HG02763 (cell line): ENCODE measurements at regions not wholly inside any gene's neighbourhood (a gene's known extent, or its start where the extent isn't known, plus 50 kb on each side); places are given as distances from the start of the nearest gene placed in this dataset.
"Not testable (repeated sequence)": the region's sequence is repeated elsewhere in the genome, so short reads cannot be mapped to it uniquely, and the experiment has no call there.

Source experiments
- ATAC-seq: cut with Tn5 transposase; IDR thresholded peaks from one replicate; pipeline ENCODE4 v1.9.1; 2021; ENCODE audit warnings: mild to moderate bottlenecking, moderate library complexity; ENCODE audit not compliant: unreplicated experiment

GRCh38 chr4:20196476-20196875, 55.2 kb upstream of the SLIT2 start:
- ATAC-seq = no peak

GRCh38 chr4:20195071-20195885, 56.4 kb upstream of the SLIT2 start:
- no peak for ATAC-seq

GRCh38 chr4:20194123-20195013, 57.3 kb upstream of the SLIT2 start:
- ATAC-seq = no peak

DNA sequence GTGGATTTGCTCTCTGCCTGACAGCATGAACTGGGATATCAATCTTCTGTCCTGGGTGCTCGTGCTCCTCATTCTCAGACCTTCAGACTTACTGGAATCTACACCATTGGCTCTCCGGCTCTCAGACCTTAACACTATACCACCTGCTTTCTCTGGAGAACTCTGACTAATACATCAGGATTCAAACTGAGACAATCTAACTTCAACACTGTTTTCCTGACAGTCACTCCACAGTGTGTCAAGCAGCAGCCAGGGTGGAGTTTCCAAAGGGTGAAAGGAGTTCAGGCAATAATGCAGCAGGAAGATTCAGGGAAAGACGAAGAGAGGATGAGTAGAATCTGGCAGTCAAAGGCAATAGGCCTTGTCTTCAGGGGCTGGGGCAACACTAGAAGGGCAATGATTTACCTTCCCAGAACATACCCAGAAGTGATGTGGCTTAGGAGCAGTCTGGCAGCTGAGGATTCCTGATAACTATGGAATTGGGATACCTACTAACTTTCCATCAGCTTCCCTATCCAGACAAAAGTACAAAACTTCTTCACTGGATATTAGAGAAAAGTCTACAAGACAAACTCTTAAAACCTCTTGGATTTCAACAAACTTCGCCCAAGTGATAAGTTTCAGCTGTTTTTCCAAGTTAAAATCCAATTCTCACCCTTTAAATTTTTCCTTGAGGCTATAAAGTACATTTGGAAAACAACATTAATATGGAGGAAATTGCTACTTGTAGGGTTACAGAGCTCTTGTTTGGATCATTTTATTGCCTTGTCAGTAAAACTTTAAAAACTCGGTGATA, 58.4 kb upstream of the SLIT2 start:
- no peak for ATAC-seq

DNA sequence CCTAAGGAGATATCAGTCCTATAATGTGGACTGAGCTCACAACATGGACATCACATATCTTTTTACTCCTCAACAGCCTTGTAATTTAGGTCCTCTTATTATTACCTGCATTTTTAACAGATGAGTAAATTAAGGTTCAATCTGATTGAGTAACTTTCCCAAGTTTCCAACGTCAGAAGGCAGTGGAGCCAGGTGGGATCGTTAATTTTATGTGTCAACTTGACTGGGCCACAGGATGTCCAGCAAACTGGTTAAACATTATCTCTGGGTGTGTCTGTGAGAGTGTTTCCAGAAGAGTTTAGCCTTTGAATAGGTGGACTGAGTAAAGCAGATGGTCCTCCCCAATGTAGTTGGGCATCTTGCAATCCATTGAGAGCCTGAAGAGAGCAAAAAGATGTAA, 59.0 kb upstream of the SLIT2 start:
- ATAC-seq = no peak

DNA sequence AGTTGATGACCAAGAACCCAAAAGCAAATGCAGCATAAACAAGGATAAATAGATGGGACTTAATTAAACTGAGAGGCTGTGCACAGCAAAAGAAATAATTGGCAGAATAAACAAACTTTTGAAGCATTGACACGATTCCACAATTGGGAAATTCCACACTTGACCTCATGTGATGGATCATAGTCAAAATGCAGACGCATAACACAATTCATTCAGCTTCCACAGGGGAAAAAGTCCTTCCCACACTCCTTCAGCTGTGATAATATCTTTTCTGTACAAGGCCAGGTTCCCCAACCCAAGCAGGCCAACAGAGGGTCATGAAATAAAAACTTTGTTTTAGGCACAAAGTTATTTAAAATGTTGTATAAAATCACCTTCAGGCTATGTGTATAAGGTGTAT, 66.6 kb upstream of the SLIT2 start:
- ATAC-seq = no peak

DNA sequence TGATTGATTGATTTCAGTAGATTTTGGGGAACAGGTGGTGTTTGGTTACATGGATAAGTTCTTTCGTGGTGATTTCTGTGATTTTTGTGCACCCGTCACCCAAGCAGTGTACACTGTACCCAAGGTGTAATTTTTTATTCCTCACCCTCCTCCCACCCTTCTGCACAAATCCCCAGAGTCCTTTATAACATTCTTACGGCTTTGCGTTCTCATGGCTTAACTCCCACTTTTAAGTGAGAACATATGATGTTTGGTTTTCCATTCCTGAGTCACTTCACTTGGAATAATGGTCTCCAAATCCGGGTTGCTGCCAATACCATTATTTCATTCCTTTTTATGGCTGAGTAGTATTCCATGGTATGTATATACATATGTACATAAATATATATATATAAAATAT, 68.6 kb upstream of the SLIT2 start:
- not testable (repeated sequence) for ATAC-seq

DNA sequence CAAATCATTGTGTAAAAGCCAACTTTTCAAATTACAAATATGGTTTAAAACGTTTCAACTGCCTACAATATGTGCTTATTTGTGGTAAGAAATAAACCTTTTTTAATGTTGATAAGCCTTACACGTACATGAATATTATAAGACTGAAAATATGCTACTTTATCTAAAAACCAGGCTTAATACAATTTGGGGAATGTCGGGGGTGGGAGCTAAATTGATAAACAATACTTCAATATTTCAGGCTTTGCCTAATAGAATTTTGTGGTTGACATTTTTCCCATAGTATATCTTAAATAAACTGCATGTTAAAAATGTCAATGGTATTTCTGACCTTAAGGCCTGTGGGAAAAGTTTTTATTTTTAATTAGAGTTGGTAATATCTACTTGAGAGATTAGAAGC, 69.8 kb upstream of the SLIT2 start:
- no peak for ATAC-seq

DNA sequence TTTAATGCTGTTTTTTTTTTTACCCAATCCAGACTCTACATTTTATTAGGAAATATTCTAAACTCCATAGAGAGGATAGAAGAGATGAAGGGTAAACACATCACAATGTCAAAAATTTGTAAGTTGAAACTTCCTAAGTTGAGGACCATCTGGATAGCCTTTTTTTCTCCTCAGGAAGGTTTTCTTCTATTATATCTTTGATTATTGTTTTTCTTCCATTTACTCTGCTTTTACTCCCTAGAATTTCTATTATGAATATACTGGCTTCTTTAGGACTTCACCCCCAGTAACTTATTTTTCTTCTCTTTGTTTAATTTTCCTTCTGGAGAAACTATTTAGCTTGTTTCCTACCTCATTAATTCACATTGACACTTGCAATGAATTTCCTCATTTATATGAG, 71.2 kb upstream of the SLIT2 start:
- ATAC-seq = no peak

DNA sequence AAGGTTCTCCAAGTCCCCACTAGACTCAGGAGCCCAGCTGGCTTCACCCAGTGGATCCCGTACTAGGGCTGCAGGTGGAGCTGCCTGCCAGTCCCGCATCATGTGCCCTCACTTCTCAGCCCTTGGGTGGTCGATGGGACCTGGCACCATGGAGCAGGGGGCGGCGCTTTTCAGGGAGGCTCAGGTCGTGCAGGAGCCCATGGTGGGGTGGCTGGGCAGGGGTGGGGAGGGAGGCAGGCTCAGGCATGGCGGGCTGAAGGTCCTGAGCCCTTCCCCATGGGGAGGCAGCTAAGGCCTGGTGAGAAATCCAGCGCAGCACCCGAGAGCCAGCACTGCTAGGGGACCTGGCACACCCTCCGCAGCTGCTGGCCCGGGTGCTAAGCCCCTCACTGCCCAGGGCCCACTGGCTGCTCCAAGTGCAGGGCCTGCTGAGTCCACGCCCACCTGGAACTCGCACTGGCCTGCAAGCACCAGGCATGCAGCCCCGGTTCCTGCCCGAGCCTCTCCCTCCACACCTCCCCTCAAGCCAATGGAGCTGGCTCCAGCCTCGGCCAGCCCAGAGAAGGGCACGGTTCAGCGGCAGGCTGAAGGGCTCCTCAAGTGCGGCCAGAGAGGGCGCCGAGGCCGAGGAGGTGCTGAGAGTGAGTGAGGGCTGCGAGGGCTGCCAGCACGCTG, 72.7 kb upstream of the SLIT2 start:
- ATAC-seq = no peak

GRCh38 chr4:20176881-20177280, 74.8 kb upstream of the SLIT2 start:
- ATAC-seq = no peak

GRCh38 chr4:20172070-20172760, 79.5 kb upstream of the SLIT2 start:
- no peak for ATAC-seq

GRCh38 chr4:20166544-20166943, 85.2 kb upstream of the SLIT2 start:
- ATAC-seq = no peak

DNA sequence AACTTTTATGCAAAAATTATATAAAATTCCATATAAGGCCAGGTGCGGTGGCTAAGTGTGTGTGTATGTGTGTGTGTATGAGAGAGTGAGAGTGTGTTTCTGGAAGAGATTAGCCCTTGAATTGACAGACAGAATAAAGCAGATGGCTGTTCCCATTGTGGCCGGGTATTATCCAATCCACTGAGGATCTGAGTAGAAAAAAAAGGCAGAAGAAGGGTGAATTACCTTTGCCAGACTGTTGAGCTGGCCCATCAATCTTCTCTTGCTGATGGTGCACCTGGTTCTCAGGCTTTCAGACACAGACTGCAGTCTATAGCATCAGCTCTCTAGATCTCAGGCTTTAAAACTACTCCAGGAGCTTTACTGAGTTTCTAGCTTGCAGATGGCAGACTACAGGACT, 92.2 kb upstream of the SLIT2 start:
- no peak for ATAC-seq

DNA sequence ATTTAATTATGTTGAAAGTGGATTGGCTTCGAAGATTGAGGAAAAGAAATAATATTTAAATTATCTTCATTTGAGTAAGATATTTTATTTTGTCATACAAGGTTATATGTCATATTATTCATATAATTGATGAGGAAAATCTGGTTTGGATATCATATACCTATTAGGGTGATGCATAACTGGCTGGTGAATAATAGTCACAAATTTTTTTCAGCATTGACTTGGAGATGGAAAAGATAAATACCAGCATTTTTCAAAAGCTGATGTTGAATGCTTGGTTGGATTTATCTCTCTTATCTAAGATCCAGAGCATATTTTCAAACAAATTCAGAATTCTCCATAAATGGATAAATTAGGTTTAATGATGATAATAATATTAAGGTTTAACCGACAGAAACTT, 93.5 kb upstream of the SLIT2 start:
- no peak for ATAC-seq

GRCh38 chr4:20151436-20151835, 100.3 kb upstream of the SLIT2 start:
- no peak for ATAC-seq

- ATAC-seq = not testable (repeated sequence)
Measured at GRCh38 chr4:20149143-20149542, 102.6 kb upstream of the SLIT2 start.

DNA sequence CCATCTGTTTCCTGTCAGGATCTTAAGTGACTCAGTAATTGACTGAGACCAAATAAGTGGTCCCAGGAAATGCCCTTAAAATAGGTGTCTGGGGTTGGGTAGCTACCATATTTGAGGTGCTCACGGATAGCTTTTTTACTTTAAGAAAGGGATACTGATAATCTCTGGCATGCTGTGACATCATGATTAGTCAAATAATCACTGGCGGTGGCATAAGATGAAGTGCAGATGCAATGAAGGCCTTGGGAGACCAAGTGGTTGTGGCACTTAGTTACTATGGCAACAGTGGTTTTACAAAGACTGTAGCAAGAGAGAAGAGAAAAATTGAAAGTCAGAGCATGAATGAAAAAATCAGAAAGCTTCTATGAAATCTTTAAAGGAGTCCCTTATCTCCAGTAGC, 114.5 kb upstream of the SLIT2 start:
- no peak for ATAC-seq

GRCh38 chr4:20127626-20128025, 124.1 kb upstream of the SLIT2 start:
- no peak for ATAC-seq

DNA sequence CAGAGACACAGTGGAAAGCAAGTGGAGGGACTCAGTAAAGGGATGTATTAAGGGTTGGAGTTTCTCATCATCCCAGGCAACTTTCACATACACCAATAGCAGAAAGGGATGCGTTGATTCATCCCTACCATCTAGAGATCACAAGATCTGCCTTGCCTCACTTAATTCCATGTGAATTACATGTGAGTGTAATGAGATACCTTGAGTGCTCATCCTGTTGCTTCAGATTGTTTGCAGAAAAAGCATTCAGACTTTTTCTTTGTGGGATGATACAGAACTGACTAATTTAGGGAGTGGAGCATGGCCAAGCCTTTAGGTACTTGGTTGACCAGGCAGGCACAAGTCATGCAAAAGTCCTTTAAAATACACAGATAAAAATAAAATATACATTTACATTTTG, 124.8 kb upstream of the SLIT2 start:
- no peak for ATAC-seq
